H1 (cell line): ENCODE measurements at regions not wholly inside any gene's neighbourhood (a gene's known extent, or its start where the extent isn't known, plus 50 kb on each side); places are given as distances from the start of the nearest gene placed in this dataset.

Experiments used
- BCL11A ChIP-seq, 2 experiments: IDR thresholded peaks; one replicate each; pipeline ENCODE4 v1.6.1; 2011; ENCODE audit warnings: low read depth in 2 of 2, low read length in 2 of 2, mild to moderate bottlenecking in 2 of 2
- MAFK ChIP-seq: IDR thresholded peaks from 2 replicates; pipeline ENCODE4 v1.6.1; 2012; ENCODE audit warnings: low read depth, mild to moderate bottlenecking, improper control_type of control experiment, low read length

GRCh38 chr10:78209970-78210369 is 176.3 kb downstream of the RPS24 start (continued):
- TF ChIP-seq BCL11A (IDR thresholded peaks at IDR 0.05; ENCODE audit: low read depth in 2 of 2, low read length in 2 of 2) (no peak), MAFK (no peak)
